B cell (primary cell): ENCODE measurements at regions not wholly inside any gene's neighbourhood (a gene's known extent, or its start where the extent isn't known, plus 50 kb on each side); places are given as distances from the start of the nearest gene placed in this dataset.

Experiments used
- ATAC-seq: fragments of 200-7000 bp; cut with Tn5 transposase; one replicate; pipeline ENCODE4 v1.10.0; 2021; ENCODE audit warnings: low read depth, mild to moderate bottlenecking, moderate number of reproducible peaks, moderate library complexity
- CTCF ChIA-PET: fragments of 350-600 bp; sonication (Branson Sonifier 250); formaldehyde crosslinking; loops from one replicate; lab custom pipeline; 2021; ENCODE audit warnings: antibody characterized with exemption, inconsistent platforms; lab: Charles Lee
- POLR2A ChIA-PET: fragments of 350-600 bp; sonication (Branson Sonifier 250); formaldehyde crosslinking; loops from one replicate; lab custom pipeline; 2021; ENCODE audit warnings: antibody characterized with exemption; lab: Charles Lee
- DNase-seq: peaks from one replicate; pipeline ENCODE4 v3.0.0; 2013
- H2AFZ ChIP-seq: 2 replicates; pipeline ENCODE4 v1.6.1; 2012; ENCODE audit warnings: mild to moderate bottlenecking, low read depth, low read length; ENCODE audit not compliant: insufficient read depth, poor library complexity, severe bottlenecking
- H3K27ac ChIP-seq, 2 donors: 1 replicate in 1 of 2; 2 replicates in 1 of 2; pipeline ENCODE4 v1.5.1; 2012 to 2013; ENCODE audit warnings: low read length in 2 of 2, mild to moderate bottlenecking in 2 of 2, moderate library complexity in 1 of 2
- H3K27me3 ChIP-seq, 4 experiments: fragments of 200-600 bp in 1 of 4; sonication (generic) in 1 of 4; replicated peaks in 1 of 4; 1 replicate in 2 of 4; 2 replicates in 2 of 4; pipeline versions ENCODE4 v1.6.1 to v1.7.0; 2013 to 2016; ENCODE audit warnings: low read length in 3 of 4, mild to moderate bottlenecking in 2 of 4, mixed read lengths in 1 of 4, moderate library complexity in 1 of 4; ENCODE audit not compliant: insufficient read depth in 4 of 4, control insufficient read depth in 3 of 4; ENCODE audit errors: control extremely low read depth in 1 of 4
- H3K36me3 ChIP-seq, 2 experiments: replicated peaks in 1 of 2; 1 replicate in 1 of 2; 2 replicates in 1 of 2; pipeline versions ENCODE4 v1.6.1 to v1.7.1; 2013; ENCODE audit warnings: low read length in 1 of 2; ENCODE audit not compliant: insufficient read depth in 2 of 2, control insufficient read depth in 1 of 2; ENCODE audit errors: control extremely low read depth in 1 of 2, extremely low read depth in 1 of 2
- H3K4me1 ChIP-seq, 2 donors: fragments of 200-600 bp in 1 of 2; sonication (generic) in 1 of 2; 1 replicate in 1 of 2; 2 replicates in 1 of 2; pipeline versions ENCODE4 v1.5.1 to v1.6.1; 2013 to 2017; ENCODE audit warnings: low read length in 2 of 2; ENCODE audit not compliant: control insufficient read depth in 2 of 2, insufficient read depth in 2 of 2
- H3K4me2 ChIP-seq: replicated peaks from 2 replicates; pipeline ENCODE3; 2012; ENCODE audit warnings: mild to moderate bottlenecking, low read depth, low read length; ENCODE audit not compliant: poor library complexity, severe bottlenecking
- H3K4me3 ChIP-seq, 5 experiments: fragments of 200-600 bp in 1 of 5; sonication (generic) in 1 of 5; 1 replicate in 3 of 5; 2 replicates in 2 of 5; pipeline versions ENCODE4 v1.5.1 to v1.7.0; 2011 to 2016; ENCODE audit warnings: low read length in 4 of 5, mild to moderate bottlenecking in 4 of 5, low read depth in 2 of 5, control low read depth in 1 of 5, moderate library complexity in 1 of 5; ENCODE audit not compliant: insufficient read depth in 1 of 5; ENCODE audit errors: control extremely low read depth in 1 of 5, extremely low read depth in 1 of 5
- H3K79me2 ChIP-seq: fragments of 200-600 bp; sonication (generic); one replicate; pipeline ENCODE4 v1.6.0; 2016; ENCODE audit warnings: low read length; ENCODE audit not compliant: control insufficient read depth, insufficient read depth
- H3K9ac ChIP-seq: fragments of 200-600 bp; sonication (generic); 2 replicates; pipeline ENCODE4 v1.6.1; 2017; ENCODE audit warnings: mild to moderate bottlenecking, low read length, moderate library complexity
- H3K9me3 ChIP-seq, 3 donors: one replicate each; pipeline versions ENCODE4 v1.6.1 to v1.7.1; 2013; ENCODE audit warnings: low read length in 2 of 3; ENCODE audit not compliant: control insufficient read depth in 2 of 3, insufficient read depth in 1 of 3; ENCODE audit errors: control extremely low read depth in 1 of 3
- H4K20me1 ChIP-seq: 2 replicates; pipeline ENCODE4 v1.6.0; 2012; ENCODE audit warnings: mild to moderate bottlenecking, low read length; ENCODE audit not compliant: insufficient read depth, control insufficient read depth, poor library complexity, severe bottlenecking
- H3K27ac Mint-ChIP-seq: one replicate; pipeline ENCODE4 v1.8.0; 2021; ENCODE audit warnings: mixed read lengths
- H3K27me3 Mint-ChIP-seq: one replicate; pipeline ENCODE4 v1.8.0; 2021; ENCODE audit warnings: mixed read lengths
- H3K4me1 Mint-ChIP-seq: one replicate; pipeline ENCODE4 v1.8.0; 2021; ENCODE audit warnings: mixed read lengths
- H3K4me3 Mint-ChIP-seq: one replicate; pipeline ENCODE4 v1.8.0; 2021; ENCODE audit warnings: mixed read lengths
- H3K9me3 Mint-ChIP-seq: one replicate; pipeline ENCODE4 v1.8.0; 2022; ENCODE audit warnings: mixed read lengths; ENCODE audit not compliant: insufficient read depth
- EZH2 ChIP-seq: IDR thresholded peaks from 2 replicates; pipeline ENCODE4 v1.6.1; 2012; ENCODE audit warnings: borderline replicate concordance, low read depth, mild to moderate bottlenecking, moderate library complexity, low read length; ENCODE audit not compliant: insufficient read depth, poor library complexity, severe bottlenecking
- WGBS: methylation state at CpG from one replicate; pipeline ENCODE4 v1.1.5; 2013; ENCODE audit warnings: missing lambda C conversion rate; ENCODE audit not compliant: insufficient coverage; 5-methylcytosine and 5-hydroxymethylcytosine counted together
- intact Hi-C: fragments of 100-400 bp; cut with micrococcal nuclease; formaldehyde crosslinking; loops from one replicate; pipeline ENCODE4 v1.10.0; 2022
- TF ChIP-seq, protein P1 (sequence below): fragments of 200-600 bp; IDR thresholded peaks from one replicate; pipeline ENCODE4 v1.8.0; 2022; ENCODE audit warnings: antibody characterized with exemption, mild to moderate bottlenecking

DNA sequence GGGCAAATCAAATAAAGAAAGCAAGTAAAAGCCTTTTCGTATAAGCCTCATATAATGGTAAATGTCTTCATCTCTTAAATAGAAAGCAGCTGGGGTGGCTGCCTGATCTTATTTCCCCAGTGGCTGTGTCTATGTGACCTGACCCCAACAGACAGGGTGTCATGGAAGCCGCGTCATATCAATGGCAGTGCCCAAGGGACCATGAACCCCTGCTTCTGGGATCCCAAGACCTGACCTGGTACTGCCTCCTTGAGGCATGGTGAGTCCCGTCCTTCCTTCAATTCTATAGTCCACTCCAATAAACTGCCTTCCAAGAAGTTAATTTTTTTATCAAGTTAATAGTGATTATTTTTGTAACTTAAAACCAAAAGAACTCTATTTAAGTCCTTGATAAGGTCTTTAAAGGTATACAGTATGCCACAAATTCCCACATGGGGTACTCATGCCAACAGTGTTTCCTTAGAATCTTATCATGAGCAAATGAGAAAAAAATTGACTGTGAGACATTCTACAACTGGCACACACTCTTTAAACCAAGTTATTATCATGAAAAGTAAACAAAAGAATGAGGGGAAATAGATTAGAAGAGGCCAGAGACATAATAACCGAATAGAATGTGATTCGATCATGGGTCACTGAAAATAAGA is 104.6 kb downstream of the ADSS2 start:
- ATAC-seq = no peak

DNA sequence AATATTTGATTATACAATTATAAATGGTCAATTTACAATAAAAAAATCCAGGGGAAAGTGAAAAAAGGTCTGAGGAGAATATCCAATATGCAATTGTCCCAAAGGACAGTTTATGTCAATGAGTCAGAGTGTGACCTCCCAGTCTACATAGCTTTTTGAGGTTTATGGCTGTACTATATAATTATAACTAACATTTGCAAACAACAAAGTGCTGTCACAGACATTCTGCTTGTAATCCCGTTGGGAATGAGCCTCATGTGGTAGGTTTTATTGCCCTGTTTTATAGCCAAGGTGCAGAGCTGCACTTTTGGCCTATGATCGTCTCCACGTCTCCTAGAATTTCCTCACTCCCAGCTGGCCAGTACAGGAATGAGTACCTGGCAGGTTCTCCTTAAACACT is 103.8 kb downstream of the ADSS2 start:
- H3K9me3 Mint-ChIP-seq = peaks cover 5% of the 10 kb centered on the region
- no peak overlapping the region for H3K4me2 ChIP-seq
- H3K4me1 ChIP-seq = peaks cover 9 to 22% of the 10 kb centered on the region in 2 donors
- intact Hi-C loops = no loop called here
- no peak overlapping the region for H3K4me3 Mint-ChIP-seq
- peaks cover 1 to 23% (median 20%) of the 10 kb centered on the region in 3 donors for H3K9me3 ChIP-seq
- ATAC-seq (no peak), DNase-seq (no peak)
- no peaks in the 10 kb centered on the region for H4K20me1 ChIP-seq
- peaks cover 3% of the 10 kb centered on the region for H3K27me3 Mint-ChIP-seq
- H3K4me3 ChIP-seq = no peak overlapping the region
- H3K79me2 ChIP-seq = no peaks in the 10 kb centered on the region
- WGBS = 100% methylated on average over 2 of the region's 3 CpGs
- CTCF ChIA-PET = no interaction called here
- POLR2A ChIA-PET = no interaction called here
- peaks cover 0 to 2% (median 0%) of the 10 kb centered on the region in 4 experiments for H3K27me3 ChIP-seq
- no peak overlapping the region for H3K27ac Mint-ChIP-seq
- no peak overlapping the region for H2AFZ ChIP-seq
- TF ChIP-seq EZH2 = no peak
- TF ChIP-seq, protein P1, sequence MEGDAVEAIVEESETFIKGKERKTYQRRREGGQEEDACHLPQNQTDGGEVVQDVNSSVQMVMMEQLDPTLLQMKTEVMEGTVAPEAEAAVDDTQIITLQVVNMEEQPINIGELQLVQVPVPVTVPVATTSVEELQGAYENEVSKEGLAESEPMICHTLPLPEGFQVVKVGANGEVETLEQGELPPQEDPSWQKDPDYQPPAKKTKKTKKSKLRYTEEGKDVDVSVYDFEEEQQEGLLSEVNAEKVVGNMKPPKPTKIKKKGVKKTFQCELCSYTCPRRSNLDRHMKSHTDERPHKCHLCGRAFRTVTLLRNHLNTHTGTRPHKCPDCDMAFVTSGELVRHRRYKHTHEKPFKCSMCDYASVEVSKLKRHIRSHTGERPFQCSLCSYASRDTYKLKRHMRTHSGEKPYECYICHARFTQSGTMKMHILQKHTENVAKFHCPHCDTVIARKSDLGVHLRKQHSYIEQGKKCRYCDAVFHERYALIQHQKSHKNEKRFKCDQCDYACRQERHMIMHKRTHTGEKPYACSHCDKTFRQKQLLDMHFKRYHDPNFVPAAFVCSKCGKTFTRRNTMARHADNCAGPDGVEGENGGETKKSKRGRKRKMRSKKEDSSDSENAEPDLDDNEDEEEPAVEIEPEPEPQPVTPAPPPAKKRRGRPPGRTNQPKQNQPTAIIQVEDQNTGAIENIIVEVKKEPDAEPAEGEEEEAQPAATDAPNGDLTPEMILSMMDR = no peak
- no peaks in the 10 kb centered on the region for H3K36me3 ChIP-seq
- H3K27ac ChIP-seq = no peak overlapping the region
- H3K9ac ChIP-seq = no peak overlapping the region
- peaks cover 21% of the 10 kb centered on the region for H3K4me1 Mint-ChIP-seq

More for the DNA sequence above, 104.6 kb downstream of the ADSS2 start:
- no peaks in the 10 kb centered on the region for H3K36me3 ChIP-seq
- CTCF ChIA-PET = no interaction called here
- DNase-seq = no peak
- no peak overlapping the region for H3K27ac ChIP-seq
- no peak overlapping the region for H2AFZ ChIP-seq
- peaks cover 6 to 16% of the 10 kb centered on the region in 2 donors for H3K4me1 ChIP-seq
- H3K27me3 Mint-ChIP-seq = peaks cover 3% of the 10 kb centered on the region
- H3K27me3 ChIP-seq = peaks cover 0 to 2% (median 0%) of the 10 kb centered on the region in 4 experiments
- peaks cover 5% of the 10 kb centered on the region for H3K9me3 Mint-ChIP-seq
- H3K27ac Mint-ChIP-seq = no peak overlapping the region
- intact Hi-C loops = no loop called here
- no peak overlapping the region for H3K4me3 Mint-ChIP-seq
- WGBS = 92% methylated on average over 4 of the region's 6 CpGs
- no peak overlapping the region for H3K4me3 ChIP-seq
- H3K79me2 ChIP-seq = no peaks in the 10 kb centered on the region
- POLR2A ChIA-PET = no interaction called here
- H3K4me2 ChIP-seq = no peak overlapping the region
- no peak overlapping the region for H3K9ac ChIP-seq
- H4K20me1 ChIP-seq = no peaks in the 10 kb centered on the region
- TF ChIP-seq, protein P1 = no peak
- no peak for TF ChIP-seq EZH2
- H3K4me1 Mint-ChIP-seq = peaks cover 17% of the 10 kb centered on the region
- H3K9me3 ChIP-seq = peaks cover 1 to 25% (median 20%) of the 10 kb centered on the region in 3 donors
